OCI-LY7 (cell line): ENCODE measurements at regions not wholly inside any gene's neighbourhood (a gene's known extent, or its start where the extent isn't known, plus 50 kb on each side); places are given as distances from the start of the nearest gene placed in this dataset.

Experiments
- CTCF ChIP-seq: fragments of 200-600 bp; sonication (generic); conservative IDR thresholded peaks from 2 replicates; pipeline ENCODE4 v1.5.1; 2014; ENCODE audit warnings: mild to moderate bottlenecking, antibody characterized with exemption, low read length, moderate library complexity, mixed read lengths
- EZH2phosphoT487 ChIP-seq: fragments of 200-600 bp; sonication (generic); IDR thresholded peaks from 2 replicates; pipeline ENCODE4 v1.6.1; 2018; ENCODE audit warnings: low read depth, borderline replicate concordance, mild to moderate bottlenecking, mixed run types, antibody characterized with exemption, low read length, moderate library complexity, mixed read lengths

DNA sequence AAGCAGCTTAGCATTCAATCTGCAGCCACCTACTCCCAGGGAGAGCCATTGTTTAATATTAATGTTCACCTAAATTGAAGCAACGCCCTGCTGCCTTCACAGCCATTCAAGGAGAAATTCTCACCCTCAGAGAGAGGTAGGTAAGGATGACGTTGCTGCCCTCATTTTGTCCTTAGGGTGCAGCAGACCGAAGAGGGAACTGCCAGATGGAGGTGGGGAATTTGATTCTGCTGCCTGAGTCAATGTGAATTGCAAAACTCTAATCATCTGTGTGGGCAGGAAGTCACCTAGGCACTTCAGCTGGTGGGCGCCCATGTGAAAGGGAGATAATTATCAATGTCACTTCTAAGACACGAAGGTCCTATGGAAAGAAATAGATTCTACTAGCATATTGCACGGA is 503.4 kb downstream of the TBC1D4 start:
- TF ChIP-seq CTCF (no peak), EZH2phosphoT487 (no peak)
